OCI-LY1 (cell line): ENCODE measurements at regions not wholly inside any gene's neighbourhood (a gene's known extent, or its start where the extent isn't known, plus 50 kb on each side); places are given as distances from the start of the nearest gene placed in this dataset.
"Not testable (repeated sequence)": the region's sequence is repeated elsewhere in the genome, so short reads cannot be mapped to it uniquely, and the experiment has no call there.

Experiments
- EZH2 ChIP-seq: fragments of 200-600 bp; sonication (generic), shearing (Covaris generic); IDR thresholded peaks from 2 replicates; pipeline ENCODE4 v1.8.0; 2017; ENCODE audit warnings: borderline replicate concordance, mixed run types, mild to moderate bottlenecking, antibody characterized with exemption, low read length, moderate library complexity, mixed read lengths
- TF ChIP-seq, protein P1 (sequence below): fragments of 200-600 bp; sonication (generic), shearing (Covaris generic); IDR thresholded peaks from 2 replicates; pipeline ENCODE4 v1.5.1; 2017; ENCODE audit warnings: mild to moderate bottlenecking, antibody characterized with exemption, low read length, moderate library complexity, mixed read lengths

DNA sequence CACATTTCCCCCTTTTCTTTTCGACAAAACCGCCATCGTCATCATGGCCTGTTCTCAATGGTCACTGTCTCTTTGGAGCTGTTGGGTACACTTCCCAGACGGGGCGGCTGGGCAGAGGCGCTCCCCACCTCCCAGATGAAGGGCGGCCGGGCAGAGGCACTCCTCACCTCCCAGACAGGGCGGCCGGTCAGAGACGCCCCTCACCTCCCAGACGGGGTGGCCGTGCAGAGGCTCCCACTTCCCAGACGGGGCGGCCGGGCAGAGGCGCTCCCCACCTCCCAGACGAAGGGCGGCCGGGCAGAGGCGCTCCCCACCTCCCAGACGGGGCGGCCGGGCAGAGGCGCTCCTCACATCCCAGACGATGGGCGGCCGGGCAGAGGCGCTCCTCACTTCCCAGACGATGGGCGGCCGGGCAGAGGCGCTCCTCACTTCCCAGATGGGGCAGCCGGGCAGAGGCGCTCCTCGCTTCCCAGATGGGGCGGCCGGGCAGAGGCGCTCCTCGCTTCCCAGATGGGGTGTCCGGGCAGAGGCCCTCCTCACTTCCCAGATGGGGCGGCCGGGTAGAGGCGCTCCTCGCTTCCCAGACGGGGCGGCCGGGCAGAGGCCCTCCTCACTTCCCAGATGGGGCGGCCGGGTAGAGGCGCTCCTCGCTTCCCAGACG lies 82.6 kb upstream of the TFPI start:
- TF ChIP-seq, protein P1, sequence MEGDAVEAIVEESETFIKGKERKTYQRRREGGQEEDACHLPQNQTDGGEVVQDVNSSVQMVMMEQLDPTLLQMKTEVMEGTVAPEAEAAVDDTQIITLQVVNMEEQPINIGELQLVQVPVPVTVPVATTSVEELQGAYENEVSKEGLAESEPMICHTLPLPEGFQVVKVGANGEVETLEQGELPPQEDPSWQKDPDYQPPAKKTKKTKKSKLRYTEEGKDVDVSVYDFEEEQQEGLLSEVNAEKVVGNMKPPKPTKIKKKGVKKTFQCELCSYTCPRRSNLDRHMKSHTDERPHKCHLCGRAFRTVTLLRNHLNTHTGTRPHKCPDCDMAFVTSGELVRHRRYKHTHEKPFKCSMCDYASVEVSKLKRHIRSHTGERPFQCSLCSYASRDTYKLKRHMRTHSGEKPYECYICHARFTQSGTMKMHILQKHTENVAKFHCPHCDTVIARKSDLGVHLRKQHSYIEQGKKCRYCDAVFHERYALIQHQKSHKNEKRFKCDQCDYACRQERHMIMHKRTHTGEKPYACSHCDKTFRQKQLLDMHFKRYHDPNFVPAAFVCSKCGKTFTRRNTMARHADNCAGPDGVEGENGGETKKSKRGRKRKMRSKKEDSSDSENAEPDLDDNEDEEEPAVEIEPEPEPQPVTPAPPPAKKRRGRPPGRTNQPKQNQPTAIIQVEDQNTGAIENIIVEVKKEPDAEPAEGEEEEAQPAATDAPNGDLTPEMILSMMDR = not testable (repeated sequence)
- TF ChIP-seq EZH2 = not testable (repeated sequence)
